Activated B cell treated with CpG ODN at 0.5 μM for 24 hours (primary cell): ENCODE measurements at regions not wholly inside any gene's neighbourhood (a gene's known extent, or its start where the extent isn't known, plus 50 kb on each side); places are given as distances from the start of the nearest gene placed in this dataset.

Experiments
- ATAC-seq: fragments of 200-7000 bp; cut with Tn5 transposase; one replicate; pipeline ENCODE4 v1.10.0; 2021; ENCODE audit warnings: low read depth, mild to moderate bottlenecking, moderate library complexity
- CTCF ChIA-PET: fragments of 350-600 bp; sonication (Branson Sonifier 250); formaldehyde crosslinking; loops from one replicate; lab custom pipeline; 2021; ENCODE audit warnings: antibody characterized with exemption; lab: Charles Lee
- POLR2A ChIA-PET: fragments of 350-600 bp; sonication (Branson Sonifier 250); formaldehyde crosslinking; loops from one replicate; lab custom pipeline; 2021; ENCODE audit warnings: antibody characterized with exemption; lab: Charles Lee
- DNase-seq: peaks from one replicate; pipeline ENCODE4 v3.0.0; 2022
- H3K27ac Mint-ChIP-seq: one replicate; pipeline ENCODE4 v1.8.0; 2020; ENCODE audit warnings: mixed read lengths
- H3K27me3 Mint-ChIP-seq: one replicate; pipeline ENCODE4 v1.8.0; 2021; ENCODE audit warnings: mixed read lengths
- H3K36me3 Mint-ChIP-seq: one replicate; pipeline ENCODE4 v1.8.0; 2021; ENCODE audit warnings: low read depth, mixed read lengths
- H3K4me1 Mint-ChIP-seq: one replicate; pipeline ENCODE4 v1.8.0; 2021; ENCODE audit warnings: mixed read lengths
- H3K4me3 Mint-ChIP-seq: one replicate; pipeline ENCODE4 v1.8.0; 2020; ENCODE audit warnings: mild to moderate bottlenecking, mixed read lengths
- H3K9me3 Mint-ChIP-seq: one replicate; pipeline ENCODE4 v1.8.0; 2020; ENCODE audit warnings: mixed read lengths
- intact Hi-C: fragments of 100-400 bp; cut with micrococcal nuclease; formaldehyde crosslinking; loops from one replicate; pipeline ENCODE4 v1.15.1; 2024
- TF ChIP-seq, protein P1 (sequence below): fragments of 200-600 bp; IDR thresholded peaks from one replicate; pipeline ENCODE4 v1.8.0; 2022; ENCODE audit warnings: antibody characterized with exemption, mild to moderate bottlenecking

DNA sequence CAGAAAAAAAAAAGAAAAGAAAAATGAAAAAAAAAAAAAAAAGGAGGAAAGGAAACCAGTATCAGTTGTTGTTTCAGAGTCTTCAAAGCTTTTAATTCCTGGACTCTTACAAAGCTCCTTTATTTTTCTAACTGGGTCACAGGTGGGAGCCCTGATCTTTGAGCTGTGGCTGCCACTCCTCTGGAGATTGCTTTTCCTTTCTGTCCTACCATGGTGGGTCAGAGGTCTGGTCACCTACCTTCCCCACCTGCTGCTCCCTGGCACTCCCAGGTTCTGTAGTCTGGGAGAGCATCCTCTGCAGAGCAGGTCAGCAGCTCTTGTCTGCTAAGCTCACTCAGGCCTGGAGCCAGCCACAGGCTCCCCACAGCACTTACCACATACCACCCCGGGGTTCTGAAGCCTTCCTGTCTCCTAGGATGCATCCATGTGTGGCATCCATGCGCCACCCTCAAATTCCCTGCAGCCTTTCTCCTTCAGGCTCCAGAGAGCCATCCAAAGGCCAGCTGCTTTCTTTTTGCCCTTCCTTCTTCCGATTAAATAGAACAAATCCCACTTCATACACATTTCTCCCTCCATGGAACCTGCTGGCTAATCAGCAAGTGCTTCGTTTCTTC, 73.2 kb upstream of the TPK1 start:
- POLR2A ChIA-PET, result no interaction called here
- Mint-ChIP-seq H3K27ac (no peak overlapping the region), H3K27me3 (no peaks in the 10 kb centered on the region), H3K9me3 (no peaks in the 10 kb centered on the region), H3K36me3 (no peaks in the 10 kb centered on the region), H3K4me1 (peaks cover 22% of the 10 kb centered on the region), H3K4me3 (no peak overlapping the region)
- ATAC-seq (no peak), DNase-seq (no peak)
- CTCF ChIA-PET, result no interaction called here
- intact Hi-C loops, result no loop called here
- TF ChIP-seq, protein P1, sequence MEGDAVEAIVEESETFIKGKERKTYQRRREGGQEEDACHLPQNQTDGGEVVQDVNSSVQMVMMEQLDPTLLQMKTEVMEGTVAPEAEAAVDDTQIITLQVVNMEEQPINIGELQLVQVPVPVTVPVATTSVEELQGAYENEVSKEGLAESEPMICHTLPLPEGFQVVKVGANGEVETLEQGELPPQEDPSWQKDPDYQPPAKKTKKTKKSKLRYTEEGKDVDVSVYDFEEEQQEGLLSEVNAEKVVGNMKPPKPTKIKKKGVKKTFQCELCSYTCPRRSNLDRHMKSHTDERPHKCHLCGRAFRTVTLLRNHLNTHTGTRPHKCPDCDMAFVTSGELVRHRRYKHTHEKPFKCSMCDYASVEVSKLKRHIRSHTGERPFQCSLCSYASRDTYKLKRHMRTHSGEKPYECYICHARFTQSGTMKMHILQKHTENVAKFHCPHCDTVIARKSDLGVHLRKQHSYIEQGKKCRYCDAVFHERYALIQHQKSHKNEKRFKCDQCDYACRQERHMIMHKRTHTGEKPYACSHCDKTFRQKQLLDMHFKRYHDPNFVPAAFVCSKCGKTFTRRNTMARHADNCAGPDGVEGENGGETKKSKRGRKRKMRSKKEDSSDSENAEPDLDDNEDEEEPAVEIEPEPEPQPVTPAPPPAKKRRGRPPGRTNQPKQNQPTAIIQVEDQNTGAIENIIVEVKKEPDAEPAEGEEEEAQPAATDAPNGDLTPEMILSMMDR, result no peak

DNA sequence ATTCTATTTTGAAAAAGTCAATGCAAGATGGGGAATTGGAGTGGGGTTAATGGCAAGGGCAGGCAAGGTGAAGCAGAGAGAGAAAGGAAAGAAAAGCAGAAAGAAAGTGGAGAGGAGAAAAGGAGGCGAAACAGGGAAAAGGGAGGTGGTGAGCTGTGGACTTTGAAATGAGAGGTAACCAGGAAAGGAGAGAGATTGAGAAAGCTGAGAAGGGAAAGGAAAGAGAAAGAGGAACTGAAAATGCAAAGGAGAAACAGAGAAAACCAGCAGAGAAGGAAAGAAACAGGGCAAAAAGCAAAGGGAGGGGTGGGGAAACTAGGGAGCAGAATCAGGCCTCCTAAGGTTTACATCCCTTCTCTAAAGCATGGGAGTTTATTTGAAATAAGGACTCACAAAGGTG, 72.5 kb upstream of the TPK1 start:
- ATAC-seq (no peak), DNase-seq (no peak)
- Mint-ChIP-seq H3K9me3 (no peaks in the 10 kb centered on the region), H3K4me3 (no peak overlapping the region), H3K27me3 (peaks cover 1% of the 10 kb centered on the region), H3K27ac (no peak overlapping the region), H3K36me3 (no peaks in the 10 kb centered on the region), H3K4me1 (peaks cover 22% of the 10 kb centered on the region)
- ChIA-PET POLR2A (no interaction called here), CTCF (no interaction called here)
- TF ChIP-seq, protein P1, result no peak
- intact Hi-C loops, result no loop called here

DNA sequence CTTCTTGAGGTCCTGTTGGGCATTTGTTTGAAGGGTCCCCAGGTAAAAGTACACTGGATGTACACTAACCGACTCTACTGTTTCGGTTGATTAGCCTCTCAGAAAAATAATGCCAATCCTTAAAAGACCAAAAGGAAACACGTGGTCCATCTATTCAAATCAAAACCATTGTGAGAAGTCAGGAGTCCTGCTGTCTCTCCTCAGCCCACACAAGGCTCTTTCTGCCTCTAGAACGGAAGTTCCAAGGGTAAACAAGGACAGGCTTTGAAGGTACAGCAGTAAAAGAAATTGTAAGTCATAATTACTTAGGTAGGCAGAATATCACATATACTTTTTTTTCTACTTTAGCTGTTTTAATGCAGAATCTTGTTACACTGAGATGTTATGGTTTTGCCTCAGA, 71.7 kb upstream of the TPK1 start:
- ATAC-seq (no peak), DNase-seq (no peak)
- TF ChIP-seq, protein P1, result no peak
- ChIA-PET CTCF (no interaction called here), POLR2A (no interaction called here)
- Mint-ChIP-seq H3K36me3 (no peaks in the 10 kb centered on the region), H3K27ac (no peak overlapping the region), H3K9me3 (no peaks in the 10 kb centered on the region), H3K4me3 (no peak overlapping the region), H3K4me1 (peaks cover 22% of the 10 kb centered on the region), H3K27me3 (peaks cover 2% of the 10 kb centered on the region)
- intact Hi-C loops, result no loop called here

DNA sequence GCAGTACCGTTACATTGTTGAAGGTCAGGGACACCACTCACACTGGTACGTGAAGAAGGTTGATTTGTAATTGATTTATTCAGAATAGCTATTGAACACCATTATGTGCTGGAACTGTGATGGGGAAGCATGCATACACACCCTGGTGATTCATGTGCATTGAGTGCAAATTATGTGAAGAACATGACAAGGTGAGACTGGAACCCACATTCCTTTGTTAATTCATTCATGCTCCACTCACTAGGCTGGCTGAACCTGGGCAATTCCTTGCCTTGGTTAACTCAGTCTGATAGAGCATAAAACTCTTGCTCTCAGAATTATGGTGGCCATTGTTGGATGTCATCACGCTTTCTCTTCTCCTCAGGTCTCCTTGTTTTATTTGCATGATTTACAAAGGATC, 67.3 kb upstream of the TPK1 start:
- no peak overlapping the region for H3K4me3 Mint-ChIP-seq
- ChIA-PET POLR2A (no interaction called here), CTCF (no interaction called here)
- ATAC-seq (no peak), DNase-seq (no peak)
- H3K36me3 Mint-ChIP-seq, result no peaks in the 10 kb centered on the region
- H3K27ac Mint-ChIP-seq, result no peak overlapping the region
- peaks cover 8% of the 10 kb centered on the region for H3K27me3 Mint-ChIP-seq
- TF ChIP-seq, protein P1, result no peak
- H3K4me1 Mint-ChIP-seq, result peaks cover 11% of the 10 kb centered on the region
- no peaks in the 10 kb centered on the region for H3K9me3 Mint-ChIP-seq
- intact Hi-C loops, result no loop called here

DNA sequence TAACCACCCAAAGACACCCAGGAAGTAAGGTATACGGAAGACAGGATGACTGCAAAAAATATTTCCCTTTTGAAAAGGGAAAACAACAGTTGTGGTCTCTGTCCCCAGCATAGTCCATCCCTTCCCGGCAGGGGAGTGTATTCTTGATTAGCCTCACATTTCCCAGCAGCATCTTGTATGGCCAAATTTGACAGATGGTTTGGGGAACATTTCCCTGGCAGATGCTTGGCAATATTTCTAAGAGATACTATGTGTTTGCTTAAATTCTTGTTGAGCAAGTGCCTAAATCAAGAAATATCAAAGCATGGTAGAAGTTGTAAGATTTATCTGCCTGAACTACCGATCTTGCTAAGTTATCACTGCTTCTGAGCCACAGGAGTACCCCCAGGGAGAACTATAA, 56.9 kb upstream of the TPK1 start:
- ChIA-PET POLR2A (no interaction called here), CTCF (no interaction called here)
- H3K36me3 Mint-ChIP-seq, result no peaks in the 10 kb centered on the region
- H3K4me1 Mint-ChIP-seq, result no peaks in the 10 kb centered on the region
- H3K27ac Mint-ChIP-seq, result no peak overlapping the region
- no peak overlapping the region for H3K4me3 Mint-ChIP-seq
- TF ChIP-seq, protein P1, result no peak
- ATAC-seq, result no peak
- peaks cover 10% of the 10 kb centered on the region for H3K27me3 Mint-ChIP-seq
- no peak for DNase-seq
- intact Hi-C loops, result no loop called here
- no peaks in the 10 kb centered on the region for H3K9me3 Mint-ChIP-seq
